Astrocyte (in vitro differentiated cells and primary cell): ENCODE measurements at regions not wholly inside any gene's neighbourhood (a gene's known extent, or its start where the extent isn't known, plus 50 kb on each side); places are given as distances from the start of the nearest gene placed in this dataset.
A peak's percentile ranks its signal among the peaks of the same experiment; 100 is the strongest.

Experiments used
- DNase-seq: peaks from one replicate; pipeline ENCODE4 v3.0.0-alpha.2; 2010; ENCODE audit warnings: low read depth
- FAIRE-seq: peaks from 2 replicates; lab custom pipeline; 2011; peaks lifted over from hg19 to GRCh38; lab: Jason Lieb, UNC
- H2AFZ ChIP-seq: 2 replicates; pipeline ENCODE4 v1.6.0; 2012; ENCODE audit warnings: low read depth, low read length, inconsistent platforms
- H3K27ac ChIP-seq: 2 replicates; pipeline ENCODE4 v1.5.1; 2011; ENCODE audit warnings: low read depth, low read length, inconsistent platforms
- H3K27me3 ChIP-seq: 2 replicates; pipeline ENCODE4 v1.6.0; 2011; ENCODE audit warnings: low read length, inconsistent platforms; ENCODE audit not compliant: insufficient read depth
- H3K36me3 ChIP-seq: 2 replicates; pipeline ENCODE4 v1.5.1; 2011; ENCODE audit warnings: low read length, inconsistent platforms; ENCODE audit not compliant: insufficient read depth
- H3K4me1 ChIP-seq: 2 replicates; pipeline ENCODE4 v1.5.1; 2011; ENCODE audit warnings: low read length, inconsistent platforms; ENCODE audit not compliant: insufficient read depth
- H3K4me2 ChIP-seq: 2 replicates; pipeline ENCODE4 v1.6.0; 2012; ENCODE audit warnings: low read length, inconsistent platforms
- H3K4me3 ChIP-seq: 2 replicates; pipeline ENCODE4 v1.5.1; 2011; ENCODE audit warnings: low read depth, mild to moderate bottlenecking, low read length, inconsistent platforms; ENCODE audit not compliant: insufficient read depth
- H3K79me2 ChIP-seq: 2 replicates; pipeline ENCODE4 v1.6.0; 2012; ENCODE audit warnings: mild to moderate bottlenecking, low read length, inconsistent platforms; ENCODE audit not compliant: insufficient read depth
- H3K9ac ChIP-seq: 2 replicates; pipeline ENCODE4 v1.6.0; 2012; ENCODE audit warnings: mild to moderate bottlenecking, low read length, inconsistent platforms
- H3K9me3 ChIP-seq: 2 replicates; pipeline ENCODE4 v1.5.1; 2012; ENCODE audit warnings: low read depth, mild to moderate bottlenecking, low read length, inconsistent platforms; ENCODE audit not compliant: insufficient read depth
- H4K20me1 ChIP-seq: 2 replicates; pipeline ENCODE4 v1.6.0; 2012; ENCODE audit warnings: low read length, inconsistent platforms; ENCODE audit not compliant: insufficient read depth
- H3K27ac Mint-ChIP-seq: one replicate; pipeline ENCODE4 v1.8.0; 2021; ENCODE audit warnings: mild to moderate bottlenecking, mixed read lengths; ENCODE audit not compliant: unreplicated experiment
- H3K27me3 Mint-ChIP-seq: one replicate; pipeline ENCODE4 v1.8.0; 2021; ENCODE audit warnings: low read depth, mixed read lengths; ENCODE audit not compliant: unreplicated experiment
- H3K36me3 Mint-ChIP-seq: one replicate; pipeline ENCODE4 v1.8.0; 2021; ENCODE audit warnings: low read depth, mixed read lengths; ENCODE audit not compliant: unreplicated experiment
- H3K4me1 Mint-ChIP-seq: one replicate; pipeline ENCODE4 v1.8.0; 2021; ENCODE audit warnings: low read depth, mixed read lengths; ENCODE audit not compliant: unreplicated experiment
- H3K4me3 Mint-ChIP-seq: one replicate; pipeline ENCODE4 v1.8.0; 2021; ENCODE audit warnings: mild to moderate bottlenecking, moderate library complexity, mixed read lengths; ENCODE audit not compliant: unreplicated experiment
- H3K9me3 Mint-ChIP-seq: one replicate; pipeline ENCODE4 v1.8.0; 2021; ENCODE audit warnings: mild to moderate bottlenecking, mixed read lengths; ENCODE audit not compliant: unreplicated experiment
- EZH2 ChIP-seq: IDR thresholded peaks from 2 replicates; pipeline ENCODE4 v1.6.1; 2012; ENCODE audit warnings: mild to moderate bottlenecking, low read length, inconsistent platforms; ENCODE audit not compliant: insufficient read depth
- TF ChIP-seq, protein P1 (sequence below): IDR thresholded peaks from 2 replicates; pipeline ENCODE4 v1.5.1; 2011; ENCODE audit warnings: low read depth, mild to moderate bottlenecking, inconsistent platforms, low read length, moderate library complexity; ENCODE audit not compliant: insufficient read depth

DNA sequence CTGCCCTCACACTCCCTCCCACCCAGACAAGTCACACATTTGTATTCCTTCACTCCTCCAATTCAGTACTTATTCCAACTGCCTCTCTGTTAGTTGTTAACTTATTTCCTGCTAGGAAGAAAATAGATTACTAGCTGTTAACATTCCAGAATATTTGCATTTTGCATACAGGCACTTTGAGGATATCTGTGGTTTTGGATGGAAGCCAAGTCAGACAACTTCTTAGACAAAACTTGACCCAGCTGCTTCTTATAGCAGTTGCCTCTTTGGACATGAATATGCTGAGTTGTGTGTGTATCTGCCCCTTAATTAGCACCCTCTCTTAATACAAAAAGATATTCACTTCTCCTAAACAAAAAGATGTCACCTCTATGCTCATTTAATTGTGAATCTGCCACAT is 1280.6 kb upstream of the ACO1 start:
- Mint-ChIP-seq H3K36me3 (no peaks in the 10 kb centered on the region), H3K4me3 (no peak overlapping the region), H3K27me3 (no peaks in the 10 kb centered on the region), H3K9me3 (no peaks in the 10 kb centered on the region), H3K27ac (no peak overlapping the region), H3K4me1 (peaks cover 20% of the 10 kb centered on the region)
- no peaks in the 10 kb centered on the region for H4K20me1 ChIP-seq
- FAIRE-seq (no peak), DNase-seq (peak; percentile 31)
- H3K27me3 ChIP-seq = no peaks in the 10 kb centered on the region
- no peak for TF ChIP-seq EZH2
- TF ChIP-seq, protein P1, sequence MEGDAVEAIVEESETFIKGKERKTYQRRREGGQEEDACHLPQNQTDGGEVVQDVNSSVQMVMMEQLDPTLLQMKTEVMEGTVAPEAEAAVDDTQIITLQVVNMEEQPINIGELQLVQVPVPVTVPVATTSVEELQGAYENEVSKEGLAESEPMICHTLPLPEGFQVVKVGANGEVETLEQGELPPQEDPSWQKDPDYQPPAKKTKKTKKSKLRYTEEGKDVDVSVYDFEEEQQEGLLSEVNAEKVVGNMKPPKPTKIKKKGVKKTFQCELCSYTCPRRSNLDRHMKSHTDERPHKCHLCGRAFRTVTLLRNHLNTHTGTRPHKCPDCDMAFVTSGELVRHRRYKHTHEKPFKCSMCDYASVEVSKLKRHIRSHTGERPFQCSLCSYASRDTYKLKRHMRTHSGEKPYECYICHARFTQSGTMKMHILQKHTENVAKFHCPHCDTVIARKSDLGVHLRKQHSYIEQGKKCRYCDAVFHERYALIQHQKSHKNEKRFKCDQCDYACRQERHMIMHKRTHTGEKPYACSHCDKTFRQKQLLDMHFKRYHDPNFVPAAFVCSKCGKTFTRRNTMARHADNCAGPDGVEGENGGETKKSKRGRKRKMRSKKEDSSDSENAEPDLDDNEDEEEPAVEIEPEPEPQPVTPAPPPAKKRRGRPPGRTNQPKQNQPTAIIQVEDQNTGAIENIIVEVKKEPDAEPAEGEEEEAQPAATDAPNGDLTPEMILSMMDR = no peak
- H3K4me2 ChIP-seq = no peak overlapping the region
- no peak overlapping the region for H2AFZ ChIP-seq
- no peaks in the 10 kb centered on the region for H3K4me1 ChIP-seq
- no peaks in the 10 kb centered on the region for H3K79me2 ChIP-seq
- no peaks in the 10 kb centered on the region for H3K9me3 ChIP-seq
- no peak overlapping the region for H3K4me3 ChIP-seq
- H3K27ac ChIP-seq = no peak overlapping the region
- H3K36me3 ChIP-seq = no peaks in the 10 kb centered on the region
- no peak overlapping the region for H3K9ac ChIP-seq

- no peak overlapping the region for H3K4me3 Mint-ChIP-seq
- no peaks in the 10 kb centered on the region for H3K9me3 Mint-ChIP-seq
- H3K9me3 ChIP-seq = no peaks in the 10 kb centered on the region
- H3K27ac Mint-ChIP-seq = no peak overlapping the region
- no peaks in the 10 kb centered on the region for H3K27me3 ChIP-seq
- H3K27me3 Mint-ChIP-seq = no peaks in the 10 kb centered on the region
- no peak overlapping the region for H3K4me3 ChIP-seq
- H3K9ac ChIP-seq = no peak overlapping the region
- no peak overlapping the region for H2AFZ ChIP-seq
- H3K4me1 ChIP-seq = no peaks in the 10 kb centered on the region
- no peaks in the 10 kb centered on the region for H4K20me1 ChIP-seq
- no peak overlapping the region for H3K4me2 ChIP-seq
- DNase-seq (no peak), FAIRE-seq (no peak)
- H3K36me3 ChIP-seq = no peaks in the 10 kb centered on the region
- TF ChIP-seq EZH2 = no peak
- TF ChIP-seq, protein P1 = no peak
- peaks cover 20% of the 10 kb centered on the region for H3K4me1 Mint-ChIP-seq
- no peaks in the 10 kb centered on the region for H3K79me2 ChIP-seq
- H3K27ac ChIP-seq = no peak overlapping the region
- no peaks in the 10 kb centered on the region for H3K36me3 Mint-ChIP-seq
Measured at GRCh38 chr9:31104249-31104648, 1280.2 kb upstream of the ACO1 start.

DNA sequence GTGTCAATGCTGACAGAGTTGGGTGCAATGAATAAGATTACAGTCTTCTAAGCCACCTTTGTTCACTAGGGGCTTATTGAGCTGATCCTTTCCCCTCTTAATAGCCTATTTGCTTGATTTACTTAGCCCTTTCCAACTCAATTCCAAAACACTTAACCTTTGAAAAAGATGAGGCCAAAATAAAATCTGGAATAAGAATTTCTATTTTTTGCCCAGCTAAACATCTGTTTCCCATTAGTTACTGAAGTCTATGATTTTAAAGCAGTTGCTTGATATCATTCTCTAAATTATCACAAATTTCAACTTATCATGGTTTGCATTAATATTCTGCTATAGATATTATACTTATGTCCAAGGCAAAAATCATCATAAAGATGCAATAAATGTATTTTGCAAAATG is 1272.0 kb upstream of the ACO1 start:
- H3K27me3 ChIP-seq = no peaks in the 10 kb centered on the region
- H3K4me3 ChIP-seq = no peak overlapping the region
- H3K9me3 ChIP-seq = no peaks in the 10 kb centered on the region
- Mint-ChIP-seq H3K4me3 (no peak overlapping the region), H3K9me3 (no peaks in the 10 kb centered on the region), H3K4me1 (no peaks in the 10 kb centered on the region), H3K27me3 (no peaks in the 10 kb centered on the region), H3K27ac (no peak overlapping the region), H3K36me3 (no peaks in the 10 kb centered on the region)
- no peak overlapping the region for H3K4me2 ChIP-seq
- no peak overlapping the region for H2AFZ ChIP-seq
- no peaks in the 10 kb centered on the region for H3K36me3 ChIP-seq
- H3K9ac ChIP-seq = no peak overlapping the region
- DNase-seq (no peak), FAIRE-seq (no peak)
- H3K27ac ChIP-seq = no peak overlapping the region
- H4K20me1 ChIP-seq = no peaks in the 10 kb centered on the region
- no peaks in the 10 kb centered on the region for H3K79me2 ChIP-seq
- TF ChIP-seq, protein P1 = no peak
- no peak for TF ChIP-seq EZH2
- no peaks in the 10 kb centered on the region for H3K4me1 ChIP-seq
